K562 (cell line): ENCODE measurements at regions not wholly inside any gene's neighbourhood (a gene's known extent, or its start where the extent isn't known, plus 50 kb on each side); places are given as distances from the start of the nearest gene placed in this dataset.
A peak's percentile ranks its signal among the peaks of the same experiment; 100 is the strongest.

Source experiments
- ATAC-seq: fragments of 200-7000 bp; cut with Tn5 transposase; 3 replicates; pipeline ENCODE4 v1.9.1; 2020; ENCODE audit warnings: moderate library complexity
- BruUV-seq: library from RNA; stranded (reverse); fragments of 400-500 nt; replicated peaks from 2 replicates; lab custom pipeline; 2021; lab: Mats Ljungman, UMichigan
- CTCF ChIA-PET: fragments of 300-600 bp; formaldehyde crosslinking; extraction: SDS; loops from one replicate; lab custom pipeline; 2021; ENCODE audit warnings: low intra/inter-chr PET ratio; lab: Yijun Ruan, JAX
- POLR2A ChIA-PET: fragments of 300-600, 350-650 bp; sonication (Branson Sonifier 250); formaldehyde crosslinking; extraction: SDS; loops from one replicate; lab custom pipeline; 2021; ENCODE audit warnings: antibody characterized with exemption, inconsistent platforms; lab: Yijun Ruan, JAX
- DNase-seq, 4 experiments: peaks; one replicate each; pipeline versions ENCODE4 v3.0.0 to v3.0.0-alpha.2; 2011 to 2018; ENCODE audit warnings: low spot score in 3 of 4, mixed read lengths in 3 of 4; ENCODE audit errors: extremely low read depth in 1 of 4
- FAIRE-seq: peaks from 2 replicates; lab custom pipeline; 2011; peaks lifted over from hg19 to GRCh38; lab: Jason Lieb, UNC
- H2AFZ ChIP-seq: 2 replicates; pipeline ENCODE4 v1.6.0; 2011; ENCODE audit warnings: low read depth, low read length, control low read depth, inconsistent platforms
- H3K27ac ChIP-seq: fragments of 200-600 bp; 3 replicates; pipeline ENCODE4 v1.8.0; 2011; ENCODE audit warnings: low read depth, mild to moderate bottlenecking, control low read depth, inconsistent platforms, low read length, moderate library complexity, mixed read lengths; ENCODE audit errors: extremely low read depth
- H3K27me3 ChIP-seq, 2 experiments: fragments of 300-600 bp in 1 of 2; 2 replicates in 1 of 2; 3 replicates in 1 of 2; pipeline versions ENCODE4 v1.6.0 to v1.8.0; 2011; ENCODE audit warnings: inconsistent platforms in 2 of 2, low read length in 2 of 2, mild to moderate bottlenecking in 1 of 2, mixed read lengths in 1 of 2, moderate library complexity in 1 of 2; ENCODE audit not compliant: control insufficient read depth in 2 of 2, insufficient read depth in 2 of 2
- H3K36me3 ChIP-seq: fragments of 300-600 bp; 3 replicates; pipeline ENCODE4 v1.8.0; 2011; ENCODE audit warnings: mild to moderate bottlenecking, low read length, inconsistent platforms; ENCODE audit not compliant: control insufficient read depth, insufficient read depth
- H3K4me1 ChIP-seq, 2 experiments: fragments of 200-600 bp in 1 of 2; replicated peaks in 1 of 2; 2 replicates in 1 of 2; 3 replicates in 1 of 2; pipeline versions ENCODE4 v1.5.1 to v1.8.0; 2011; ENCODE audit warnings: inconsistent platforms in 2 of 2, low read length in 2 of 2, mild to moderate bottlenecking in 1 of 2, mixed read lengths in 1 of 2, moderate library complexity in 1 of 2; ENCODE audit not compliant: control insufficient read depth in 2 of 2, insufficient read depth in 2 of 2
- H3K4me2 ChIP-seq: 2 replicates; pipeline ENCODE4 v1.6.1; 2011; ENCODE audit warnings: low read length, control low read depth, inconsistent platforms, mixed read lengths; ENCODE audit not compliant: insufficient read depth
- H3K4me3 ChIP-seq: fragments of 200-600 bp; sonication (generic), shearing (Covaris generic); 2 replicates; pipeline ENCODE4 v1.5.1; 2016; ENCODE audit warnings: control low read depth, inconsistent platforms
- H3K79me2 ChIP-seq: fragments of 200-600 bp; 3 replicates; pipeline ENCODE4 v1.8.0; 2011; ENCODE audit warnings: low read length, inconsistent platforms; ENCODE audit not compliant: control insufficient read depth, insufficient read depth
- H3K9ac ChIP-seq, 2 experiments: 2 replicates each; pipeline versions ENCODE4 v1.6.0 to v1.6.1; 2011; ENCODE audit warnings: low read depth in 2 of 2, low read length in 2 of 2, control low read depth in 1 of 2, inconsistent platforms in 1 of 2, mild to moderate bottlenecking in 1 of 2, mixed read lengths in 1 of 2; ENCODE audit not compliant: insufficient read depth in 1 of 2
- H3K9me1 ChIP-seq: one replicate; pipeline ENCODE4 v1.6.0; 2011; ENCODE audit warnings: inconsistent platforms, mild to moderate bottlenecking, low read length, moderate library complexity; ENCODE audit not compliant: control insufficient read depth, insufficient read depth
- H3K9me3 ChIP-seq: replicated peaks from 2 replicates; pipeline ENCODE4 v1.5.1; 2011; ENCODE audit warnings: low read depth, low read length, inconsistent platforms; ENCODE audit not compliant: control insufficient read depth, insufficient read depth
- H4K20me1 ChIP-seq: replicated peaks from 2 replicates; pipeline ENCODE4 v1.6.1; 2011; ENCODE audit warnings: low read length, inconsistent platforms, mixed read lengths; ENCODE audit not compliant: control insufficient read depth, insufficient read depth
- C11orf30 ChIP-seq: fragments of 450-650 bp; IDR thresholded peaks from 2 replicates; pipeline ENCODE4 v1.6.1; 2016; ENCODE audit warnings: low read depth, mild to moderate bottlenecking
- EP400 ChIP-seq: fragments of 450-650 bp; IDR thresholded peaks from 2 replicates; pipeline ENCODE4 v1.6.1; 2017; ENCODE audit warnings: antibody characterized with exemption, mild to moderate bottlenecking, moderate library complexity
- FOXA3 ChIP-seq, 2 experiments: fragments of 450-650 bp in 1 of 2; sonication (generic) in 1 of 2; formaldehyde crosslinking; IDR thresholded peaks in 1 of 2; conservative IDR thresholded peaks in 1 of 2; 2 replicates each; pipeline versions ENCODE4 v1.4.0 to v1.8.0; 2020 to 2022; ENCODE audit warnings: mild to moderate bottlenecking in 2 of 2, missing genetic modification reagents in 1 of 2
- FOXJ2 ChIP-seq: fragments of 200-800 bp; sonication (Bioruptor generic); IDR thresholded peaks from 2 replicates; pipeline ENCODE4 v1.6.1; 2016; ENCODE audit warnings: missing genetic modification characterization, missing compliant biosample characterization
- HDAC2 ChIP-seq: fragments of 450-650 bp; IDR thresholded peaks from 2 replicates; pipeline ENCODE4 v1.6.1; 2016; ENCODE audit warnings: mild to moderate bottlenecking
- MAFK ChIP-seq: IDR thresholded peaks from 2 replicates; pipeline ENCODE4 v1.6.1; 2011; ENCODE audit warnings: low read length, improper control_type of control experiment
- MED1 ChIP-seq: sonication (generic); formaldehyde crosslinking; IDR thresholded peaks from 2 replicates; pipeline ENCODE4 v1.8.1; 2023; ENCODE audit warnings: missing genetic modification reagents, borderline replicate concordance
- MYBL2 ChIP-seq, 2 experiments: fragments of 450-650 bp in 1 of 2; sonication (generic) in 1 of 2; formaldehyde crosslinking in 1 of 2; IDR thresholded peaks; 2 replicates each; pipeline versions ENCODE4 v1.6.1 to v1.8.1; 2017 to 2022; ENCODE audit warnings: borderline replicate concordance in 1 of 2, inconsistent platforms in 1 of 2, low read depth in 1 of 2, mild to moderate bottlenecking in 1 of 2, missing genetic modification reagents in 1 of 2, moderate library complexity in 1 of 2
- NFATC3 ChIP-seq: fragments of 450-650 bp; IDR thresholded peaks from 2 replicates; pipeline ENCODE4 v1.6.1; 2017; ENCODE audit warnings: mild to moderate bottlenecking
- NR2C1 ChIP-seq, 2 experiments: fragments of 450-650 bp; IDR thresholded peaks; 2 replicates each; pipeline ENCODE4 v1.6.1; 2017; ENCODE audit warnings: mild to moderate bottlenecking in 2 of 2, antibody characterized with exemption in 1 of 2, inconsistent platforms in 1 of 2, missing compliant biosample characterization in 1 of 2, missing genetic modification characterization in 1 of 2
- RFX1 ChIP-seq: fragments of 450-650 bp; IDR thresholded peaks from 2 replicates; pipeline ENCODE4 v1.6.1; 2016; ENCODE audit warnings: mild to moderate bottlenecking, moderate library complexity
- SMARCE1 ChIP-seq: fragments of 450-650 bp; IDR thresholded peaks from 2 replicates; pipeline ENCODE4 v1.7.1; 2016; ENCODE audit warnings: mild to moderate bottlenecking
- TAL1 ChIP-seq: fragments of 450-650 bp; IDR thresholded peaks from 2 replicates; pipeline ENCODE4 v1.6.1; 2016; ENCODE audit warnings: mild to moderate bottlenecking
- TEAD4 ChIP-seq, 2 experiments: sonication (generic) in 1 of 2; formaldehyde crosslinking in 1 of 2; IDR thresholded peaks; 2 replicates each; pipeline versions ENCODE4 v1.6.1 to v1.8.0; 2012 to 2022; ENCODE audit warnings: borderline replicate concordance in 1 of 2, inconsistent platforms in 1 of 2, low read length in 1 of 2, mild to moderate bottlenecking in 1 of 2, missing genetic modification reagents in 1 of 2
- ZKSCAN1 ChIP-seq: fragments of 150-350 bp; IDR thresholded peaks from 2 replicates; pipeline ENCODE4 v1.6.1; 2016; ENCODE audit warnings: low read depth, low read length
- ZNF584 ChIP-seq: fragments of 200-800 bp; sonication (Bioruptor generic); IDR thresholded peaks from 2 replicates; pipeline ENCODE4 v1.6.1; 2016; ENCODE audit warnings: low read depth, mild to moderate bottlenecking, missing genetic modification characterization, missing compliant biosample characterization
- ZSCAN29 ChIP-seq: fragments of 450-650 bp; IDR thresholded peaks from 2 replicates; pipeline ENCODE4 v1.6.1; 2017
- WGBS: fragments of 100-300 bp; shearing (Covaris generic); methylation state at CpG from one replicate; pipeline ENCODE4 v1.1.6; 2016; ENCODE audit warnings: low coverage, mixed read lengths; ENCODE audit not compliant: insufficient coverage; ENCODE audit errors: missing lambda C conversion rate; 5-methylcytosine and 5-hydroxymethylcytosine counted together
- in situ Hi-C: fragments of 300-500 bp; cut with MboI; formaldehyde crosslinking; loops from 4 replicates; pipeline ENCODE4 v1.15.0; 2018; ENCODE audit warnings: inconsistent platforms, mixed read lengths
- intact Hi-C: fragments of 100-400 bp; cut with micrococcal nuclease; formaldehyde crosslinking; loops from 2 replicates; pipeline ENCODE4 v1.14.2; 2022

DNA sequence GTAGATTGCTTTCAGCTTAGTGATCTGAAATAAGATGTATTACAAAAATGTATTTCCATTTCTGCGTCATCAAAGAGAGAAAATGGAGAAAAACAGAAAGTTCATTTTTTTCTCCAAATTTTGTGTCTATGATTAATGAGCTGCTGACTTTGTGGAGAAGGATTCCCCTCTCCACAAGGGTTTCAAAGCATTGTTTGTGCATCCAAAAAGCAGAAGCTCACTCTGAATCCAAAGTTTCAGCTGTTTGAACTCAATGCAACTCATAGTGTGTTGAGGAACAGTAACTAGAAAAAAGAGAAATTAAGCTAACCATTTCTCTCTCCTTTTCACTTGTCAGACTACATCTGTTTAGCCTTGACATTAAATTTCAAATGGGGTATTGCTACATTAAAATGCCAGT, 62.9 kb upstream of the SLC7A11 start:
- no peaks in the 10 kb centered on the region for H3K9me3 ChIP-seq
- H2AFZ ChIP-seq, result peak overlapping the region; percentile 23; the same call in 1 of the 2 replicates
- intact Hi-C loops (no loop called here), in situ Hi-C loops (no loop called here)
- H3K36me3 ChIP-seq, result no peaks in the 10 kb centered on the region
- CTCF ChIA-PET, result no interaction called here
- TF ChIP-seq RFX1, result no peak
- TF ChIP-seq ZSCAN29, result no peak
- no peak for TF ChIP-seq C11orf30
- no peak for TF ChIP-seq MED1 (CRISPR knock-in tag)
- no peak for TF ChIP-seq SMARCE1
- no peak for TF ChIP-seq TEAD4 (IDR thresholded peaks at IDR 0.05; ENCODE audit: low read length)
- no peak for TF ChIP-seq TEAD4 (CRISPR knock-in tag; IDR thresholded peaks at IDR 0.05; ENCODE audit: borderline replicate concordance)
- TF ChIP-seq EP400, result no peak
- TF ChIP-seq FOXJ2 (tag), result no peak
- no peak for TF ChIP-seq TAL1
- TF ChIP-seq FOXA3 (CRISPR knock-in tag; conservative IDR thresholded peaks at IDR 0.05 in 1 of 2, IDR thresholded peaks at IDR 0.05 in 1 of 2), result no peak
- TF ChIP-seq MAFK, result no peak
- TF ChIP-seq ZKSCAN1, result no peak
- no peak for TF ChIP-seq NFATC3
- TF ChIP-seq ZNF584, result no peak
- TF ChIP-seq MYBL2 (IDR thresholded peaks at IDR 0.05; ENCODE audit: low read depth), result no peak
- TF ChIP-seq MYBL2 (CRISPR knock-in tag; IDR thresholded peaks at IDR 0.05; ENCODE audit: borderline replicate concordance), result no peak
- TF ChIP-seq NR2C1 (IDR thresholded peaks at IDR 0.05), result no peak
- TF ChIP-seq NR2C1 (tag; IDR thresholded peaks at IDR 0.05), result no peak
- TF ChIP-seq HDAC2, result no peak
- DNase-seq (no peak), ATAC-seq (no peak), FAIRE-seq (no peak)
- no peak overlapping the region for H3K27ac ChIP-seq
- no peaks in the 10 kb centered on the region for H3K27me3 ChIP-seq
- BruUV-seq, result no TSS peak
- WGBS, result 73% methylated on average over 1 of the region's 1 CpG
- H3K79me2 ChIP-seq, result no peaks in the 10 kb centered on the region
- H3K4me2 ChIP-seq, result no peak overlapping the region
- H3K9ac ChIP-seq, result no peak overlapping the region
- peaks cover 0 to 3% of the 10 kb centered on the region in 2 experiments; a peak in 1 of 5 replicates for H3K4me1 ChIP-seq
- H3K9me1 ChIP-seq, result no peaks in the 10 kb centered on the region
- H4K20me1 ChIP-seq, result no peaks in the 10 kb centered on the region
- H3K4me3 ChIP-seq, result no peak overlapping the region
- POLR2A ChIA-PET, result interaction anchor here (0.8 to 1.3 kb wide), 2 partner anchors 8 to 11 kb away, joined by 3 to 6 read pairs; no protein-coding TSS in a partner anchor
